ENCODE measurements at regions not wholly inside any gene's neighbourhood (a gene's known extent, or its start where the extent isn't known, plus 50 kb on each side); places are given as distances from the start of the nearest gene placed in this dataset.

GRCh38 chr17:45645330-45645729, 138.8 kb upstream of the CRHR1 start:
- no peak overlapping the region for H3K4me3 ChIP-seq (replicated peaks in 1 of 3; ENCODE audit: insufficient read depth in 1 of 3, low read depth in 1 of 3, low read length in 3 of 3)
- H3K27me3 ChIP-seq (ENCODE audit: control insufficient read depth in 2 of 2, insufficient read depth in 2 of 2, low read length in 2 of 2), result peaks cover 1 to 14% of the 10 kb centered on the region in 2 experiments
- no TSS peak for BruUV-seq (replicated peaks)
- no peak overlapping the region for H2AFZ ChIP-seq (ENCODE audit: low read depth, low read length)
- no peaks in the 10 kb centered on the region for H3K79me2 ChIP-seq (ENCODE audit: control insufficient read depth, insufficient read depth, low read length)
- no peaks in the 10 kb centered on the region for H4K20me1 ChIP-seq (replicated peaks; ENCODE audit: control insufficient read depth, extremely low read depth, insufficient read depth, low read length)
- no peak for DNase-seq (ENCODE audit: low read depth, low spot score)
- H3K27ac ChIP-seq (ENCODE audit: insufficient read depth, low read depth, low read length), result no peak overlapping the region
- H3K9ac ChIP-seq (replicated peaks; ENCODE audit: extremely low read depth, insufficient read depth, low read length), result no peak overlapping the region
- H3K4me1 ChIP-seq (ENCODE audit: control insufficient read depth, extremely low read depth, insufficient read depth, low read length), result no peaks in the 10 kb centered on the region
- ChIA-PET CTCF (interaction anchor here (1.1 kb wide), 1 partner anchor 167 kb away, joined by 3 read pairs; no protein-coding TSS in a partner anchor), POLR2A (no interaction called here)
- intact Hi-C loops (cut with micrococcal nuclease), result no loop called here
- FAIRE-seq, result no peak
- no peak overlapping the region for H3K4me2 ChIP-seq (ENCODE audit: insufficient read depth, low read length)
- H3K36me3 ChIP-seq (ENCODE audit: control insufficient read depth in 2 of 2, extremely low read depth in 1 of 2, insufficient read depth in 2 of 2, low read length in 2 of 2), result no peaks in the 10 kb centered on the region
- dilution Hi-C loops (cut with MboI; ENCODE audit: extremely low pct_ligation_motif_present, low sequenced_read_pairs), result no loop called here
- no peaks in the 10 kb centered on the region for H3K9me3 ChIP-seq (replicated peaks; ENCODE audit: control insufficient read depth, insufficient read depth, low read length)
- H3K9me1 ChIP-seq (replicated peaks; ENCODE audit: control insufficient read depth, extremely low read depth, insufficient read depth, low read length), result no peaks in the 10 kb centered on the region
- TF ChIP-seq EZH2 (IDR thresholded peaks at IDR 0.05; ENCODE audit: borderline replicate concordance, low read depth, low read length, severe bottlenecking) (no peak), POLR2A (IDR thresholded peaks at IDR 0.05; ENCODE audit: low read depth, low read length) (no peak), GATA2 (IDR thresholded peaks at IDR 0.05; ENCODE audit: insufficient read depth, insufficient read length, low read depth, low read length) (no peak), CTCF (IDR thresholded peaks at IDR 0.05; ENCODE audit: extremely low read depth in 1 of 2, insufficient read depth in 1 of 2, low read depth in 1 of 2, low read length in 2 of 2) (no peak), POLR2AphosphoS5 (IDR thresholded peaks at IDR 0.05; ENCODE audit: insufficient read depth, low read depth, low read length) (no peak), JUN (IDR thresholded peaks at IDR 0.05; ENCODE audit: borderline replicate concordance, insufficient read depth, insufficient read length, low read depth) (no peak), FOS (IDR thresholded peaks at IDR 0.05; ENCODE audit: borderline replicate concordance, insufficient read depth, low read length) (no peak), MYC (IDR thresholded peaks at IDR 0.05; ENCODE audit: low read depth, low read length) (no peak), MAX (IDR thresholded peaks at IDR 0.05; ENCODE audit: insufficient read depth, insufficient read length) (no peak)
